K562 (cell line): ENCODE measurements at regions not wholly inside any gene's neighbourhood (a gene's known extent, or its start where the extent isn't known, plus 50 kb on each side); places are given as distances from the start of the nearest gene placed in this dataset.

ENCODE experiments used
- ATAC-seq: fragments of 200-7000 bp; cut with Tn5 transposase; 3 replicates; pipeline ENCODE4 v1.9.1; 2020; ENCODE audit warnings: moderate library complexity
- BruUV-seq: library from RNA; stranded (reverse); fragments of 400-500 nt; replicated peaks from 2 replicates; lab custom pipeline; 2021; lab: Mats Ljungman, UMichigan
- CTCF ChIA-PET: fragments of 300-600 bp; formaldehyde crosslinking; extraction: SDS; loops from one replicate; lab custom pipeline; 2021; ENCODE audit warnings: low intra/inter-chr PET ratio; lab: Yijun Ruan, JAX
- POLR2A ChIA-PET: fragments of 300-600, 350-650 bp; sonication (Branson Sonifier 250); formaldehyde crosslinking; extraction: SDS; loops from one replicate; lab custom pipeline; 2021; ENCODE audit warnings: antibody characterized with exemption, inconsistent platforms; lab: Yijun Ruan, JAX
- DNase-seq, 4 experiments: peaks; one replicate each; pipeline versions ENCODE4 v3.0.0 to v3.0.0-alpha.2; 2011 to 2018; ENCODE audit warnings: low spot score in 3 of 4, mixed read lengths in 3 of 4; ENCODE audit errors: extremely low read depth in 1 of 4
- FAIRE-seq: peaks from 2 replicates; lab custom pipeline; 2011; peaks lifted over from hg19 to GRCh38; lab: Jason Lieb, UNC
- H2AFZ ChIP-seq: 2 replicates; pipeline ENCODE4 v1.6.0; 2011; ENCODE audit warnings: low read depth, low read length, control low read depth, inconsistent platforms
- H3K27ac ChIP-seq: fragments of 200-600 bp; 3 replicates; pipeline ENCODE4 v1.8.0; 2011; ENCODE audit warnings: low read depth, mild to moderate bottlenecking, control low read depth, inconsistent platforms, low read length, moderate library complexity, mixed read lengths; ENCODE audit errors: extremely low read depth
- H3K27me3 ChIP-seq, 2 experiments: fragments of 300-600 bp in 1 of 2; 2 replicates in 1 of 2; 3 replicates in 1 of 2; pipeline versions ENCODE4 v1.6.0 to v1.8.0; 2011; ENCODE audit warnings: inconsistent platforms in 2 of 2, low read length in 2 of 2, mild to moderate bottlenecking in 1 of 2, mixed read lengths in 1 of 2, moderate library complexity in 1 of 2; ENCODE audit not compliant: control insufficient read depth in 2 of 2, insufficient read depth in 2 of 2
- H3K36me3 ChIP-seq: fragments of 300-600 bp; 3 replicates; pipeline ENCODE4 v1.8.0; 2011; ENCODE audit warnings: mild to moderate bottlenecking, low read length, inconsistent platforms; ENCODE audit not compliant: control insufficient read depth, insufficient read depth
- H3K4me1 ChIP-seq, 2 experiments: fragments of 200-600 bp in 1 of 2; replicated peaks in 1 of 2; 2 replicates in 1 of 2; 3 replicates in 1 of 2; pipeline versions ENCODE4 v1.5.1 to v1.8.0; 2011; ENCODE audit warnings: inconsistent platforms in 2 of 2, low read length in 2 of 2, mild to moderate bottlenecking in 1 of 2, mixed read lengths in 1 of 2, moderate library complexity in 1 of 2; ENCODE audit not compliant: control insufficient read depth in 2 of 2, insufficient read depth in 2 of 2
- H3K4me2 ChIP-seq: 2 replicates; pipeline ENCODE4 v1.6.1; 2011; ENCODE audit warnings: low read length, control low read depth, inconsistent platforms, mixed read lengths; ENCODE audit not compliant: insufficient read depth
- H3K4me3 ChIP-seq: fragments of 200-600 bp; sonication (generic), shearing (Covaris generic); 2 replicates; pipeline ENCODE4 v1.5.1; 2016; ENCODE audit warnings: control low read depth, inconsistent platforms
- H3K79me2 ChIP-seq: fragments of 200-600 bp; 3 replicates; pipeline ENCODE4 v1.8.0; 2011; ENCODE audit warnings: low read length, inconsistent platforms; ENCODE audit not compliant: control insufficient read depth, insufficient read depth
- H3K9ac ChIP-seq, 2 experiments: 2 replicates each; pipeline versions ENCODE4 v1.6.0 to v1.6.1; 2011; ENCODE audit warnings: low read depth in 2 of 2, low read length in 2 of 2, control low read depth in 1 of 2, inconsistent platforms in 1 of 2, mild to moderate bottlenecking in 1 of 2, mixed read lengths in 1 of 2; ENCODE audit not compliant: insufficient read depth in 1 of 2
- H3K9me1 ChIP-seq: one replicate; pipeline ENCODE4 v1.6.0; 2011; ENCODE audit warnings: inconsistent platforms, mild to moderate bottlenecking, low read length, moderate library complexity; ENCODE audit not compliant: control insufficient read depth, insufficient read depth
- H3K9me3 ChIP-seq: replicated peaks from 2 replicates; pipeline ENCODE4 v1.5.1; 2011; ENCODE audit warnings: low read depth, low read length, inconsistent platforms; ENCODE audit not compliant: control insufficient read depth, insufficient read depth
- H4K20me1 ChIP-seq: replicated peaks from 2 replicates; pipeline ENCODE4 v1.6.1; 2011; ENCODE audit warnings: low read length, inconsistent platforms, mixed read lengths; ENCODE audit not compliant: control insufficient read depth, insufficient read depth
- ATF1 ChIP-seq, 2 experiments: fragments of 450-650 bp in 1 of 2; IDR thresholded peaks; 2 replicates each; pipeline ENCODE4 v1.6.1; 2016; ENCODE audit warnings: missing compliant biosample characterization in 1 of 2, missing genetic modification characterization in 1 of 2
- FOXP1 ChIP-seq: sonication (generic); formaldehyde crosslinking; IDR thresholded peaks from 2 replicates; pipeline ENCODE4 v1.8.0; 2022; ENCODE audit warnings: mild to moderate bottlenecking, missing genetic modification reagents
- HOXB6 ChIP-seq: fragments of 250-450 bp; sonication (Bioruptor Pico); IDR thresholded peaks from 2 replicates; pipeline ENCODE4 v1.5.1; 2022; ENCODE audit warnings: mild to moderate bottlenecking, borderline replicate concordance
- KLF16 ChIP-seq: IDR thresholded peaks from 2 replicates; pipeline ENCODE4 v1.6.1; 2016; ENCODE audit warnings: antibody characterized with exemption
- MEF2D ChIP-seq: conservative IDR thresholded peaks from 2 replicates; pipeline ENCODE4 v1.6.1; 2016; ENCODE audit warnings: low read depth, missing genetic modification characterization, missing compliant biosample characterization
- NFIC ChIP-seq: fragments of 450-650 bp; IDR thresholded peaks from 2 replicates; pipeline ENCODE4 v1.6.1; 2017; ENCODE audit warnings: mild to moderate bottlenecking, inconsistent platforms
- NKRF ChIP-seq: fragments of 450-650 bp; IDR thresholded peaks from 2 replicates; pipeline ENCODE4 v1.6.1; 2016; ENCODE audit warnings: borderline replicate concordance
- PHB2 ChIP-seq: fragments of 450-650 bp; IDR thresholded peaks from 2 replicates; pipeline ENCODE4 v1.6.1; 2017; ENCODE audit warnings: low read depth
- RBFOX2 ChIP-seq: fragments of 200-400 bp; formaldehyde crosslinking; IDR thresholded peaks from 2 replicates; pipeline ENCODE4 v1.6.1; 2017; ENCODE audit warnings: low read depth, mild to moderate bottlenecking, low read length, moderate library complexity
- ZNF140 ChIP-seq: fragments of 250-450 bp; sonication (Bioruptor Pico); IDR thresholded peaks from 2 replicates; pipeline ENCODE4 v1.8.0; 2021; ENCODE audit warnings: moderate library complexity, mild to moderate bottlenecking, inconsistent platforms
- ZNF766 ChIP-seq: fragments of 200-800 bp; sonication (Bioruptor generic); conservative IDR thresholded peaks from 2 replicates; pipeline ENCODE4 v1.6.1; 2016; ENCODE audit warnings: missing genetic modification characterization, missing compliant biosample characterization
- WGBS: fragments of 100-300 bp; shearing (Covaris generic); methylation state at CpG from one replicate; pipeline ENCODE4 v1.1.6; 2016; ENCODE audit warnings: low coverage, mixed read lengths; ENCODE audit not compliant: insufficient coverage; ENCODE audit errors: missing lambda C conversion rate; 5-methylcytosine and 5-hydroxymethylcytosine counted together
- in situ Hi-C: fragments of 300-500 bp; cut with MboI; formaldehyde crosslinking; loops from 4 replicates; pipeline ENCODE4 v1.15.0; 2018; ENCODE audit warnings: inconsistent platforms, mixed read lengths
- intact Hi-C: fragments of 100-400 bp; cut with micrococcal nuclease; formaldehyde crosslinking; loops from 2 replicates; pipeline ENCODE4 v1.14.2; 2022
- TF ChIP-seq, protein P1 (sequence below): fragments of 250-450 bp; sonication (Bioruptor Pico); IDR thresholded peaks from 2 replicates; pipeline ENCODE4 v1.4.0; 2020; ENCODE audit warnings: borderline replicate concordance
- TF ChIP-seq, protein P2 (sequence below): sonication (generic); formaldehyde crosslinking; IDR thresholded peaks from 2 replicates; pipeline ENCODE4 v1.8.0; 2023; ENCODE audit warnings: mild to moderate bottlenecking, missing genetic modification reagents

- TF ChIP-seq, protein P1, sequence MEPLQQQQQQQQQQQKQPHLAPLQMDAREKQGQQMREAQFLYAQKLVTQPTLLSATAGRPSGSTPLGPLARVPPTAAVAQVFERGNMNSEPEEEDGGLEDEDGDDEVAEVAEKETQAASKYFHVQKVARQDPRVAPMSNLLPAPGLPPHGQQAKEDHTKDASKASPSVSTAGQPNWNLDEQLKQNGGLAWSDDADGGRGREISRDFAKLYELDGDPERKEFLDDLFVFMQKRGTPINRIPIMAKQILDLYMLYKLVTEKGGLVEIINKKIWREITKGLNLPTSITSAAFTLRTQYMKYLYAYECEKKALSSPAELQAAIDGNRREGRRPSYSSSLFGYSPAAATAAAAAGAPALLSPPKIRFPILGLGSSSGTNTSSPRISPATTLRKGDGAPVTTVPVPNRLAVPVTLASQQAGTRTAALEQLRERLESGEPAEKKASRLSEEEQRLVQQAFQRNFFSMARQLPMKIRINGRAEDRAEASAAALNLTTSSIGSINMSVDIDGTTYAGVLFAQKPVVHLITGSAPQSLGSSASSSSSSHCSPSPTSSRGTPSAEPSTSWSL (CRISPR knock-in tag): no peak
- TF ChIP-seq NFIC: no peak
- TF ChIP-seq FOXP1 (CRISPR knock-in tag): no peak
- no peak for TF ChIP-seq KLF16
- no peak for TF ChIP-seq NKRF
- TF ChIP-seq ATF1 (CRISPR knock-in tag; IDR thresholded peaks at IDR 0.05): no peak
- no peak for TF ChIP-seq ATF1 (tag; IDR thresholded peaks at IDR 0.05)
Measured at GRCh38 chr3:106339551-106339950, 470.7 kb upstream of the CBLB start (continued).

- intact Hi-C loops: no loop called here
- POLR2A ChIA-PET: no interaction called here
- CTCF ChIA-PET: no interaction called here
- TF ChIP-seq HOXB6 (CRISPR knock-in tag) (no peak), ZNF766 (CRISPR knock-in tag) (no peak), ZNF140 (no peak), MEF2D (tag) (no peak), PHB2 (no peak), RBFOX2 (no peak)
- TF ChIP-seq, protein P2, sequence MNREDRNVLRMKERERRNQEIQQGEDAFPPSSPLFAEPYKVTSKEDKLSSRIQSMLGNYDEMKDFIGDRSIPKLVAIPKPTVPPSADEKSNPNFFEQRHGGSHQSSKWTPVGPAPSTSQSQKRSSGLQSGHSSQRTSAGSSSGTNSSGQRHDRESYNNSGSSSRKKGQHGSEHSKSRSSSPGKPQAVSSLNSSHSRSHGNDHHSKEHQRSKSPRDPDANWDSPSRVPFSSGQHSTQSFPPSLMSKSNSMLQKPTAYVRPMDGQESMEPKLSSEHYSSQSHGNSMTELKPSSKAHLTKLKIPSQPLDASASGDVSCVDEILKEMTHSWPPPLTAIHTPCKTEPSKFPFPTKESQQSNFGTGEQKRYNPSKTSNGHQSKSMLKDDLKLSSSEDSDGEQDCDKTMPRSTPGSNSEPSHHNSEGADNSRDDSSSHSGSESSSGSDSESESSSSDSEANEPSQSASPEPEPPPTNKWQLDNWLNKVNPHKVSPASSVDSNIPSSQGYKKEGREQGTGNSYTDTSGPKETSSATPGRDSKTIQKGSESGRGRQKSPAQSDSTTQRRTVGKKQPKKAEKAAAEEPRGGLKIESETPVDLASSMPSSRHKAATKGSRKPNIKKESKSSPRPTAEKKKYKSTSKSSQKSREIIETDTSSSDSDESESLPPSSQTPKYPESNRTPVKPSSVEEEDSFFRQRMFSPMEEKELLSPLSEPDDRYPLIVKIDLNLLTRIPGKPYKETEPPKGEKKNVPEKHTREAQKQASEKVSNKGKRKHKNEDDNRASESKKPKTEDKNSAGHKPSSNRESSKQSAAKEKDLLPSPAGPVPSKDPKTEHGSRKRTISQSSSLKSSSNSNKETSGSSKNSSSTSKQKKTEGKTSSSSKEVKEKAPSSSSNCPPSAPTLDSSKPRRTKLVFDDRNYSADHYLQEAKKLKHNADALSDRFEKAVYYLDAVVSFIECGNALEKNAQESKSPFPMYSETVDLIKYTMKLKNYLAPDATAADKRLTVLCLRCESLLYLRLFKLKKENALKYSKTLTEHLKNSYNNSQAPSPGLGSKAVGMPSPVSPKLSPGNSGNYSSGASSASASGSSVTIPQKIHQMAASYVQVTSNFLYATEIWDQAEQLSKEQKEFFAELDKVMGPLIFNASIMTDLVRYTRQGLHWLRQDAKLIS (CRISPR knock-in tag): no peak
Measured at GRCh38 chr3:106341087-106341486, 472.3 kb upstream of the CBLB start.

More at GRCh38 chr3:106341087-106341486, 472.3 kb upstream of the CBLB start:
- Histone ChIP-seq H2AFZ (no peak overlapping the region), H3K4me2 (no peak overlapping the region), H3K79me2 (no peaks in the 10 kb centered on the region), H3K4me3 (no peak overlapping the region), H3K36me3 (no peaks in the 10 kb centered on the region), H3K4me1 (no peaks in the 10 kb centered on the region), H3K9me1 (no peaks in the 10 kb centered on the region), H4K20me1 (no peaks in the 10 kb centered on the region), H3K9ac (no peak overlapping the region), H3K9me3 (no peaks in the 10 kb centered on the region), H3K27me3 (no peaks in the 10 kb centered on the region), H3K27ac (no peak overlapping the region)
- DNase-seq (no peak), ATAC-seq (no peak), FAIRE-seq (no peak)
- BruUV-seq: no TSS peak
- in situ Hi-C loops: no loop called here
- 1% methylated on average over 6 of the region's 6 CpGs for WGBS
